Small intestine (tissue), 7 donors: ENCODE measurements at regions not wholly inside any gene's neighbourhood (a gene's known extent, or its start where the extent isn't known, plus 50 kb on each side); places are given as distances from the start of the nearest gene placed in this dataset.
A peak's percentile ranks its signal among the peaks of the same experiment; 100 is the strongest.

Source experiments
- DNase-seq, 2 donors: peaks; one replicate each; pipeline versions ENCODE4 v3.0.0 to v3.0.0-alpha.2; 2013
- FAIRE-seq: peaks from 2 replicates; lab custom pipeline; 2012; peaks lifted over from hg19 to GRCh38; lab: Jason Lieb, UNC
- H3K27ac ChIP-seq, 3 donors: one replicate each; pipeline ENCODE4 v1.5.1; 2013; ENCODE audit warnings: low read length in 2 of 3, mild to moderate bottlenecking in 2 of 3, control low read depth in 1 of 3, inconsistent platforms in 1 of 3, low read depth in 1 of 3, moderate library complexity in 1 of 3
- H3K27me3 ChIP-seq, 3 donors: one replicate each; pipeline ENCODE4 v1.6.1; 2013; ENCODE audit warnings: low read length in 3 of 3, inconsistent platforms in 1 of 3; ENCODE audit not compliant: control insufficient read depth in 3 of 3, insufficient read depth in 3 of 3
- H3K36me3 ChIP-seq, 3 donors: one replicate each; pipeline ENCODE4 v1.6.1; 2013; ENCODE audit warnings: low read length in 3 of 3, inconsistent platforms in 1 of 3, low read depth in 1 of 3, mild to moderate bottlenecking in 1 of 3, moderate library complexity in 1 of 3; ENCODE audit not compliant: control insufficient read depth in 3 of 3, insufficient read depth in 2 of 3
- H3K4me1 ChIP-seq, 3 donors: one replicate each; pipeline ENCODE4 v1.6.1; 2013; ENCODE audit warnings: low read length in 2 of 3, inconsistent platforms in 1 of 3, low read depth in 1 of 3, mild to moderate bottlenecking in 1 of 3, moderate library complexity in 1 of 3; ENCODE audit not compliant: control insufficient read depth in 3 of 3, insufficient read depth in 2 of 3
- H3K4me3 ChIP-seq, 3 donors: one replicate each; pipeline ENCODE4 v1.5.1; 2013; ENCODE audit warnings: low read length in 3 of 3, control low read depth in 1 of 3, inconsistent platforms in 1 of 3, low read depth in 1 of 3, mild to moderate bottlenecking in 1 of 3, moderate library complexity in 1 of 3
- H3K9me3 ChIP-seq, 2 donors: one replicate each; pipeline ENCODE4 v1.6.1; 2013; ENCODE audit warnings: low read depth in 1 of 2, low read length in 1 of 2; ENCODE audit not compliant: control insufficient read depth in 2 of 2, insufficient read depth in 1 of 2
- WGBS, 3 donors: extraction: QIAGEN DNeasy Blood & Tissue Kit; methylation state at CpG; one replicate each; pipeline ENCODE4 v1.1.7; 2013; 5-methylcytosine and 5-hydroxymethylcytosine counted together
- donor health status: healthy with polysubstance abuse.
- donor health status: control.
- donor health status: control.
- donor health status: Bipolar disorder and iron deficiency.
- donor health status: healthy.

- H3K36me3 ChIP-seq, result no peaks in the 10 kb centered on the region
- H3K4me1 ChIP-seq, result no peaks in the 10 kb centered on the region
- WGBS, 3 donors, result 53 to 69% (median 59%) methylated on average over 1 of the region's 1 CpG
- no peak for FAIRE-seq
- H3K27me3 ChIP-seq, result no peaks in the 10 kb centered on the region
- no peak overlapping the region for H3K27ac ChIP-seq
- DNase-seq, result no peak
- no peak overlapping the region for H3K4me3 ChIP-seq
- H3K9me3 ChIP-seq, result no peaks in the 10 kb centered on the region
Measured at GRCh38 chr6:93954584-93954983, 535.2 kb upstream of the EPHA7 start.

GRCh38 chr6:93943661-93944060 lies 524.3 kb upstream of the EPHA7 start:
- no peak for FAIRE-seq
- Histone ChIP-seq H3K27ac (no peak overlapping the region), H3K27me3 (no peaks in the 10 kb centered on the region), H3K36me3 (no peaks in the 10 kb centered on the region), H3K4me1 (no peaks in the 10 kb centered on the region), H3K4me3 (no peak overlapping the region), H3K9me3 (no peaks in the 10 kb centered on the region)
- no peak for DNase-seq

- Histone ChIP-seq H3K36me3 (no peaks in the 10 kb centered on the region), H3K9me3 (no peaks in the 10 kb centered on the region), H3K4me1 (no peaks in the 10 kb centered on the region), H3K4me3 (no peak overlapping the region), H3K27me3 (no peaks in the 10 kb centered on the region), H3K27ac (no peak overlapping the region)
- DNase-seq, result no peak
- no peak for FAIRE-seq
- 63 to 71% (median 68%) methylated on average over 2 of the region's 2 CpGs for WGBS, 3 donors
Measured at GRCh38 chr6:93940381-93940780, 521.0 kb upstream of the EPHA7 start.

- Histone ChIP-seq H3K4me3 (no peak overlapping the region), H3K9me3 (no peaks in the 10 kb centered on the region), H3K27me3 (no peaks in the 10 kb centered on the region), H3K27ac (no peak overlapping the region), H3K36me3 (no peaks in the 10 kb centered on the region), H3K4me1 (no peaks in the 10 kb centered on the region)
- FAIRE-seq (no peak), DNase-seq (no peak)
- WGBS, 3 donors, result 76 to 85% (median 81%) methylated on average over 2 of the region's 2 CpGs
Measured at GRCh38 chr6:93932175-93932574, 512.8 kb upstream of the EPHA7 start.

- Histone ChIP-seq H3K9me3 (no peaks in the 10 kb centered on the region), H3K4me3 (no peak overlapping the region), H3K4me1 (no peaks in the 10 kb centered on the region), H3K27me3 (no peaks in the 10 kb centered on the region), H3K36me3 (no peaks in the 10 kb centered on the region), H3K27ac (no peak overlapping the region)
- DNase-seq, result peak in 1 of 2 donors; percentile 5
- 76 to 88% (median 82%) methylated on average over 5 of the region's 5 CpGs for WGBS, 3 donors
- no peak for FAIRE-seq
Measured at GRCh38 chr6:93927731-93928130, 508.4 kb upstream of the EPHA7 start.

GRCh38 chr6:93919365-93919764 lies 500.0 kb upstream of the EPHA7 start:
- FAIRE-seq, result no peak

GRCh38 chr6:93918258-93918657 lies 498.9 kb upstream of the EPHA7 start:
- Histone ChIP-seq H3K27ac (no peak overlapping the region), H3K27me3 (no peaks in the 10 kb centered on the region), H3K4me3 (no peak overlapping the region), H3K4me1 (no peaks in the 10 kb centered on the region), H3K9me3 (no peaks in the 10 kb centered on the region), H3K36me3 (no peaks in the 10 kb centered on the region)
- DNase-seq, result no peak
- FAIRE-seq, result no peak
- WGBS, 3 donors, result 91 to 96% (median 93%) methylated on average over 3 of the region's 3 CpGs

More at GRCh38 chr6:93919365-93919764, 500.0 kb upstream of the EPHA7 start:
- DNase-seq, result no peak
- Histone ChIP-seq H3K4me1 (no peaks in the 10 kb centered on the region), H3K4me3 (no peak overlapping the region), H3K36me3 (no peaks in the 10 kb centered on the region), H3K27ac (no peak overlapping the region), H3K27me3 (no peaks in the 10 kb centered on the region), H3K9me3 (no peaks in the 10 kb centered on the region)
- 83 to 95% (median 92%) methylated on average over 1 of the region's 1 CpG for WGBS, 3 donors

- FAIRE-seq (no peak), DNase-seq (no peak)
- Histone ChIP-seq H3K4me1 (no peaks in the 10 kb centered on the region), H3K9me3 (no peaks in the 10 kb centered on the region), H3K27me3 (no peaks in the 10 kb centered on the region), H3K27ac (no peak overlapping the region), H3K36me3 (no peaks in the 10 kb centered on the region), H3K4me3 (no peak overlapping the region)
- 82 to 89% (median 83%) methylated on average over 1 of the region's 1 CpG for WGBS, 3 donors
Measured at GRCh38 chr6:93917216-93917615, 497.9 kb upstream of the EPHA7 start.

GRCh38 chr6:93916716-93917115 lies 497.4 kb upstream of the EPHA7 start:
- DNase-seq, result no peak
- no peak overlapping the region for H3K4me3 ChIP-seq
- H3K9me3 ChIP-seq, result no peaks in the 10 kb centered on the region
- WGBS, 3 donors, result 39 to 54% (median 53%) methylated on average over 1 of the region's 1 CpG
- H3K27ac ChIP-seq, result no peak overlapping the region
- no peak for FAIRE-seq
- no peaks in the 10 kb centered on the region for H3K36me3 ChIP-seq
- no peaks in the 10 kb centered on the region for H3K4me1 ChIP-seq
- H3K27me3 ChIP-seq, result no peaks in the 10 kb centered on the region
